Activated T-cell treated with anti-CD3 and anti-CD28 coated beads, Interleukin-2, amount 50 U/mL, for 72 hours (primary cell): ENCODE measurements at regions not wholly inside any gene's neighbourhood (a gene's known extent, or its start where the extent isn't known, plus 50 kb on each side); places are given as distances from the start of the nearest gene placed in this dataset.

ENCODE experiments used
- ATAC-seq, 2 donors: fragments of 150-1000 bp; cut with Tn5 transposase; replicated peaks in 1 of 2; 2 replicates each; pipeline ENCODE4 v1.10.0; 2021; ENCODE audit warnings: moderate library complexity in 2 of 2, mild to moderate bottlenecking in 1 of 2
- DNase-seq, 2 donors: peaks; one replicate each; pipeline ENCODE4 v3.0.0; 2021 to 2022; ENCODE audit warnings: mixed read lengths in 1 of 2
- H3K27ac Mint-ChIP-seq: one replicate; pipeline ENCODE4 v1.8.0; 2022; ENCODE audit warnings: mild to moderate bottlenecking, moderate library complexity, mixed read lengths
- H3K27me3 Mint-ChIP-seq: one replicate; pipeline ENCODE4 v1.8.0; 2022; ENCODE audit warnings: low read depth, mixed read lengths
- H3K36me3 Mint-ChIP-seq, 2 donors: one replicate each; pipeline ENCODE4 v1.8.0; 2022; ENCODE audit warnings: mixed read lengths in 2 of 2, mild to moderate bottlenecking in 1 of 2; ENCODE audit not compliant: insufficient read depth in 2 of 2
- H3K4me1 Mint-ChIP-seq: one replicate; pipeline ENCODE4 v1.8.0; 2022; ENCODE audit warnings: low read depth, mixed read lengths
- H3K4me3 Mint-ChIP-seq, 2 donors: one replicate each; pipeline ENCODE4 v1.8.0; 2022; ENCODE audit warnings: mild to moderate bottlenecking in 2 of 2, mixed read lengths in 2 of 2, moderate library complexity in 2 of 2
- H3K9me3 Mint-ChIP-seq, 2 donors: one replicate each; pipeline ENCODE4 v1.8.0; 2022; ENCODE audit warnings: mixed read lengths in 2 of 2

DNA sequence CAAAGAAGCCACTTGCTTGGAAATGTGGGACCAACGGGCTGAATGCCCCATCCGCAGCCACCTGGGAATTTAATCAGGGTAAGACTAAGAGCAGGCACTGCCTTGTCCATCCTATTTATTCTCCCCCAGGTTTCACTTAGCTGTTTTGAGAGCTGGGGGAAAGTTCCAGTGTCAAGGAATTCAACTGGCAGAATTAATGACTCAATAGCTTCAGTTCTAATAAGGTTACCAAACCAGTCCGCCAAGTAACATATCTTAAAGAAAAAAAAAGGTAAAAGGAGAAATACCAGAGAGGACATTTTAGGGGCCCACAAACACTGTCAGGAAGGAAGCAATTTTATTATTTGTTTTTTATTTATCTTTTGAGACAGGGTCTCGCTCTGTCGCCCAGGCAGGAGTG is 157.6 kb upstream of the SOD1 start:
- Mint-ChIP-seq H3K27ac (no peak overlapping the region), H3K4me1 (peaks cover 7% of the 10 kb centered on the region), H3K27me3 (peaks cover 5% of the 10 kb centered on the region), H3K36me3 (no peaks in the 10 kb centered on the region), H3K9me3 (no peaks in the 10 kb centered on the region), H3K4me3 (no peak overlapping the region)
- DNase-seq (no peak), ATAC-seq (no peak)

DNA sequence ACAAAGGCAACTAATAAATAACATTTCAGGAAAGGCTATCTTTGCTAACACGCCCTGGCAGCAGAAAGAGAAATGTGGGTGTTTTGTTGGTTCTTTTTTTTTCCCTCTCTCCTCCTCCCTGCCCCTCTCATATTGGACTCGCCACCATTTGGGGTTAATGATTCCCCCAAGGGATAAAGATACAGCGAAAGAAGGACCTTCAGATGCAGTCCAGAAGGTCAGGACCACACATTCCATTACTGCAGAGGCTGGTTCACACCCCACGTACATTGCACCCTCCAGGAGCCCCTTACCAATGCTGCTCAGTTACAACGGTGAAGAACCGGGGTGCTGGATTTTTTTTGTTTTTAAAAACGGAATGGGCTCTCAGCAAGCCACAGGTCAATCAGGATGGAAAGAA is 156.9 kb upstream of the TIAM1 start:
- peaks cover 5% of the 10 kb centered on the region for H3K27me3 Mint-ChIP-seq
- H3K36me3 Mint-ChIP-seq = no peaks in the 10 kb centered on the region
- H3K4me3 Mint-ChIP-seq = no peak overlapping the region
- DNase-seq (no peak), ATAC-seq (no peak)
- H3K27ac Mint-ChIP-seq = no peak overlapping the region
- H3K9me3 Mint-ChIP-seq = no peaks in the 10 kb centered on the region
- H3K4me1 Mint-ChIP-seq = peaks cover under 1% of the 10 kb centered on the region

DNA sequence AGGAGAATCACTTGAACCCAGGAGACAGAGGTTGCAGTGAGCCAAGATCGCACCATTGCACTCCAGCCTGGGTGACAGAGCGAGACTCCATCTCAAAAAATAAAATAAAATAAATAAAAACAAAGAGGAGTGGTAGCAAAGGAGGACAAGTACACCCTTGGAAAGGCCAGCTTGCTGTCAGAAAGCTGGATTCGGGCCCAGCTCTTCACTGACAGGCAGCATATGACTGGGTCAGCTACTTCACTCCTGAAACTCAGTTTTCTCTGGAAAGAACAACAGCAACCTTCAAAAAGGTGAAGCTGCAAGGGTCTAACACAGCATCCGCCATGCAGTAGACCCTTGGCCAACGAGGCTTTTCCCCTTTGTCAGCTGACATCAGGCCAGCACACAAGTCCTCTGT is 156.0 kb upstream of the TIAM1 start:
- Mint-ChIP-seq H3K36me3 (no peaks in the 10 kb centered on the region), H3K4me3 (no peak overlapping the region), H3K27me3 (peaks cover 4% of the 10 kb centered on the region), H3K9me3 (no peaks in the 10 kb centered on the region), H3K27ac (no peak overlapping the region), H3K4me1 (no peaks in the 10 kb centered on the region)
- DNase-seq = no peak
- no peak for ATAC-seq

DNA sequence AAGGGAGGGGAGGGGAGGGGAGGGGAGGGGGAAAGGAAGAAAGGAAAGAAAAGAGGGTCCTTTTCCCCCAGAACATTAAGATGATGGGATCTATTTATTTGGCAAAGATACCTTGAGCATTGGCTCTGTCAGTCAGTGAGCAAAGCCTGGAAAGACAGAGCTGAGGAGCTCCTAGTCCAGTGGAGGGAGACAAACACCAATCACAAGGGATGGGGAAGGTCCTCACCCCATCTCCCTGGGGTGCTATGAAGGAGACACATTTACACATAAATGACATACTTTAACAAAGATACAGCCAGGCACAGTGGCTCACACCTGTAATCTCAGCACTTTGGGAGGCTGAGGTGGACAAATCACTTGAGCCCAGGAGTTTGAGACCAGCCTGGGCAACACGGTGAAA is 154.9 kb upstream of the TIAM1 start:
- DNase-seq (no peak), ATAC-seq (no peak)
- Mint-ChIP-seq H3K27ac (no peak overlapping the region), H3K9me3 (no peaks in the 10 kb centered on the region), H3K36me3 (no peaks in the 10 kb centered on the region), H3K4me1 (no peaks in the 10 kb centered on the region), H3K4me3 (no peak overlapping the region), H3K27me3 (no peaks in the 10 kb centered on the region)

DNA sequence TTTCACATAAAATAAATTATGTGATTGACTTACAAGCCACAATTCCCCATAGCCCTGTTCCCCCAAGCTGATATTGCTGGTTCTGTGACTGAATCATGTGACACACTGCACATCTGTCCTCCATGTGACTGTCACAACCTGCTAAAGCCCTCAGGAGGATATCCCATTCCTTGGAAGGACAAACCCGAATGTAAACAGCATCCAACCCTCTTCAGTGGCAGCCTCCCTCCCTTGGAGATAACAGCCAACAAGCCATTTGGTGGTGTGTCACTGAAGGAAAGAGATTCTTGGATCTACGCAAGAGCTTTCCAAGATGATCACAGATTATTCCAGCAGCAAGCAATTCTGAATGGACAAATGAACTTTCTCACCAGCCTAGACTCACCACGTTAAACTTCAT is 153.9 kb upstream of the TIAM1 start:
- Mint-ChIP-seq H3K4me1 (no peaks in the 10 kb centered on the region), H3K27ac (no peak overlapping the region), H3K27me3 (no peaks in the 10 kb centered on the region), H3K4me3 (no peak overlapping the region), H3K9me3 (no peaks in the 10 kb centered on the region), H3K36me3 (no peaks in the 10 kb centered on the region)
- no peak for DNase-seq
- ATAC-seq = no peak

DNA sequence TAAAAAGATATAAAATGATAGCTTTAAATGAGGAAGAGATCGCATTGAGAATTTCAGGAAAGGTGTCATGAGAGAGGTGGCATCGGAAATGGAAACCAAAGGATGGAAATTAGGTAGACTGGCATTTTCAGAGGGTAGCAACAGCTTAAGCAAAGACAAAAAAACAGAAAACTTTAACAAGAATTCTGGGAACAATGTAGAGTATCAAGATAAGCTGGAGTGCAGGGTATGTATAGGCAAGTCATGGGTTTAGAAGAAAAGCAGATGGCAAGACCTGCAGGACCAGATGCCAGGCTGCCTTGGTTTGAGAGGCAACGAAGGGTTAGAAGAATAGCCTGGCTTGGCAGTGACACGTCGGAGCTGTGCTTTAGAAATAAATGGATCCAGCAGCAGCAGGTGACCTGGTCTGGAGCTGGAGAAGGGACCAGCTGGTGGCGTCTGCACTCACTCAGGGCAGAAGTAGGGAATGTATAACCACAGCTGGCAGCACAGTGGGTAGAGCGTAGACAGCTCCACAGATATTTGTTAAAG is 149.4 kb upstream of the TIAM1 start:
- H3K4me3 Mint-ChIP-seq = no peak overlapping the region
- H3K9me3 Mint-ChIP-seq = no peaks in the 10 kb centered on the region
- no peaks in the 10 kb centered on the region for H3K4me1 Mint-ChIP-seq
- no peaks in the 10 kb centered on the region for H3K36me3 Mint-ChIP-seq
- DNase-seq (no peak), ATAC-seq (no peak)
- no peak overlapping the region for H3K27ac Mint-ChIP-seq
- H3K27me3 Mint-ChIP-seq = no peaks in the 10 kb centered on the region

DNA sequence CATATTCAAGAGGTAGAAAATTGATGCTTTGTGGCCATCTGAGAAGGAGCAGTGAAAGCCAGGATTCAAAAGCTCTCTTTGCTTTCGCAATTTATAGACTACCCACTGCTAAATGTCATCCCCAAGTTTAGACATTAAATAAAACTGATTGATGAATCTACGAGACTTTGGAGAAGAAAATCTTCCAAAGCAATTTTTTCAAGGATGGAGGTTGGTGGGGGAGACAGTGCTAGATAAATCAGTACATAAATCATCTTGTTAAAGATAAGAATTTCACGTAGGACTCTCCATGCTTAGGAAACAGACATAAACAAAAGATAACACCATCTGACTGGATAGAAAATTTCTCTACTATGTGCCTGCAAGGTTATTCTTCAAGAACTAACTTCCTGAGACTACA is 147.6 kb upstream of the TIAM1 start:
- H3K36me3 Mint-ChIP-seq = no peaks in the 10 kb centered on the region
- no peak overlapping the region for H3K4me3 Mint-ChIP-seq
- DNase-seq = no peak
- no peak for ATAC-seq
- H3K4me1 Mint-ChIP-seq = no peaks in the 10 kb centered on the region
- no peak overlapping the region for H3K27ac Mint-ChIP-seq
- no peaks in the 10 kb centered on the region for H3K9me3 Mint-ChIP-seq
- H3K27me3 Mint-ChIP-seq = no peaks in the 10 kb centered on the region

DNA sequence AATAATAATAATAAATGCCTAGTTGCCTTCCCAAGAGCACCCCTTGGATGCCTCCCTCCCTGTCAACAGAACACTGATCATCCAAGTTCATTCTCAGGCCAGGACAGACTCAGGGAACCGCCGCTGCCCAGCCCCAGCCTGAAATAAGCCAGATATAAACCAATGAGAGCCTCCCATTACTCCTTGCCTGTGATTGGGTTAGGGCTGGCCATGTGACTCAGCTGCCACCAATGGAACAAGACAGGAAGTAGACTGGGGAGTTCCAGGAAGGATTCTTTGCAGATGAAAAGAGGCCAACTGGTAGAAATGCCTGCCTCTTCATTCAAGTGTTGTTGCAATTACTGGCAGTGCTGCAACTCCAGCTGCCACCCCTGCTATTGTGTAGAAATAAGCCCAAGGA is 146.4 kb upstream of the TIAM1 start:
- Mint-ChIP-seq H3K27ac (no peak overlapping the region), H3K36me3 (no peaks in the 10 kb centered on the region), H3K4me1 (no peaks in the 10 kb centered on the region), H3K9me3 (peaks cover 0 to 3% of the 10 kb centered on the region in 2 donors), H3K27me3 (no peaks in the 10 kb centered on the region), H3K4me3 (no peak overlapping the region)
- ATAC-seq = no peak
- DNase-seq = no peak

DNA sequence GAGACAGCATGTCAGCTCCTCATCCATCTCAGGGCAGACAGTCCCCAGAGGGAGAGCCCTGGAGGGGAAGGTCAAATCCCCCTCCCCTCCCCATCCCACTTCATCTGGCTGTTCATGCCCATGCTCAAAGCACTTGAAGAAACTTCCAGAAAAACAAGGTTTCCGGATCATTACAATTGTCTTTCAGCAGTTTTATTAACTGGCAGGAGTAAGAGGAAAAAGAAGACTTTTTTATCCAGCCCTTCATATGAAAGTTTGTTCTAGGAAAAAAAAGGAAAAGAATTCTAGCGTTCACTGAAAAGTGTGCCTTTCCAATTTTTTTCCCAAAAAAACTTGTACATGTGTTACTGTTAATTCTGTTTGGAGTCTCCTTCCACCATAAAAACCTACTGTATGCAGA is 145.7 kb upstream of the TIAM1 start:
- Mint-ChIP-seq H3K4me3 (no peak overlapping the region), H3K4me1 (no peaks in the 10 kb centered on the region), H3K9me3 (peaks cover 3 to 6% of the 10 kb centered on the region in 2 donors), H3K27me3 (no peaks in the 10 kb centered on the region), H3K36me3 (peaks cover 0 to 3% of the 10 kb centered on the region in 2 donors), H3K27ac (no peak overlapping the region)
- DNase-seq (no peak), ATAC-seq (no peak)

DNA sequence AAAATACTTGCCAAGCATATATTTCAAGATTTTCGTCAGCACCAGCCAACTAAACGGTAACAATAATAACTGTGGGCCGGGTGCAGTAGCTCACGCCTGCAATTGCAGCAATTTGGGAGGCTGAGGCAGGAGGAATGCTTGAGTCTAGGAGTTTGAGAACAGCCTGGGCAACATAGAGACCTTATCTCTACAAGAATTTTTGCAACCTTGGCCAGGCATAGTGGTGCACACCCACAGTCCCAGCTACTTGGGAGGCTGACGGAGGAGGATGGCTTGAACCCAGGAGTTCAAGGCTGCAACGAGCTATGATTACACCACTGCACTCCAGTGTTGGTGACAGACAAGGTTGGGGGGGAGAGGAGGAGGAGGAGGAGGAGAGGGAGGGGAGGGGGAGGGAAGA is 145.0 kb upstream of the TIAM1 start:
- DNase-seq (no peak), ATAC-seq (no peak)
- H3K4me1 Mint-ChIP-seq = no peaks in the 10 kb centered on the region
- peaks cover 0 to 4% of the 10 kb centered on the region in 2 donors for H3K36me3 Mint-ChIP-seq
- no peak overlapping the region for H3K4me3 Mint-ChIP-seq
- H3K9me3 Mint-ChIP-seq = peaks cover 4 to 6% of the 10 kb centered on the region in 2 donors
- no peak overlapping the region for H3K27ac Mint-ChIP-seq
- no peaks in the 10 kb centered on the region for H3K27me3 Mint-ChIP-seq

DNA sequence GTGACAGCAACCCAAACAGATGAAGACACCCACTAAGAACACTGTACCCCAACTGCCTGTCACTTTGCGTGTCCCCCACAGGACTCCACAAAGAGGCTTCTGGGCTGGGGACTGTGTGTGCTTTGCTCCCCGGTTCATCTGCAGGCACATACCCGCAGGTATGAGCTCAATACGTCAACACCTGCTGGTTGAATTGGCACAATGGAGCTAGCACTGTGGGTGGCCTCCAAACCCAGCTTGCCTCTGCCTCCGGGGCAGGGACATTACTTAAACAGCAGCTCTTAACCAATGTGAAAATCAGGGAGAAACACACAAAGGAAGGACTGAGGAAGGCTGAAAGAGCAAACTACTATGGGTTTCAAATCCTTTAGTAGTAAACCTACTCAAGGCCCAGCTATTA is 140.2 kb upstream of the TIAM1 start:
- Mint-ChIP-seq H3K4me1 (no peaks in the 10 kb centered on the region), H3K36me3 (peaks cover 11% of the 10 kb centered on the region in 2 donors), H3K9me3 (peaks cover 8 to 16% of the 10 kb centered on the region in 2 donors), H3K27ac (no peak overlapping the region), H3K27me3 (no peaks in the 10 kb centered on the region), H3K4me3 (no peak overlapping the region)
- no peak for DNase-seq
- no peak for ATAC-seq

DNA sequence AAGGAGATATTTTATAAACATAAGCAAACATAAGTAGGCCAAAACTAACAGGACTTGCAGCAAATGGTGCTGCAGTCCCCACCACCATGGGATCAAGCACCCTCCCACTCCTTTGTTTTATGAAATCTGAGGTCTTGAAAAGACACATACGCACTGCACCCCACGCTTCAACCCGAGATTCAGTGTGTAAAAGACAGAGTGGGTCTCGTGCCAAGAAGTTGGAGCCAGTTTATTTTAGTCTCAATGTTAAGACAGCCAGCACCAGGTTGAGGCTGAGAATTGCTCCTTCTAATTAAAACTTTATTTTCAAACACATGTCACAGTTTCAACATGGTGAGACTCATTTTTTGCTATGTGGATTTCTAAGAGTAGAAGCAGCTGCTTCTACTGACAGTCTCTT is 139.1 kb upstream of the TIAM1 start:
- Mint-ChIP-seq H3K9me3 (peaks cover 8 to 16% of the 10 kb centered on the region in 2 donors), H3K4me1 (no peaks in the 10 kb centered on the region), H3K36me3 (peaks cover 11% of the 10 kb centered on the region in 2 donors), H3K4me3 (no peak overlapping the region), H3K27me3 (no peaks in the 10 kb centered on the region), H3K27ac (no peak overlapping the region)
- ATAC-seq (no peak), DNase-seq (no peak)

DNA sequence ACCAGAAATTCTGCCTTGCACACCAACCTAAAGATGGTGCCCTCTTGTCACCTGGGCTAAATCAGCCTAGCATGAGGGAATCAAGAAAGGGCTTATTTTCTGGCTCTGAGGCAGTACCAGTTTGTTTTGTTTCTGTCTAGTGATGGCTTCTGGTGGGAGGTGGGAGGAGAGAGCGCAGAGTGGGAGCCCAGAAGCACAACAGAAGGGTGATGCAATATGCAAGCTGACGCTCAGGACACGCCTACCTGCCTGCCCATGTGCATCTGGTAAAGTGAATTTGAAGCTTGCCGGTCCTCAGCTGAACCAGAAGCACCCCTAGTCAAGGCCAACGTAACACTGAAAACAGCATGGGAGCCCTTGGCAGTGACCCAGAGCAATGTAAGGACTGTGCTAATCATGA is 138.4 kb upstream of the TIAM1 start:
- H3K4me1 Mint-ChIP-seq = no peaks in the 10 kb centered on the region
- H3K27ac Mint-ChIP-seq = no peak overlapping the region
- no peaks in the 10 kb centered on the region for H3K27me3 Mint-ChIP-seq
- ATAC-seq (no peak), DNase-seq (no peak)
- H3K4me3 Mint-ChIP-seq = no peak overlapping the region
- peaks cover 11% of the 10 kb centered on the region in 2 donors for H3K36me3 Mint-ChIP-seq
- peaks cover 8 to 16% of the 10 kb centered on the region in 2 donors for H3K9me3 Mint-ChIP-seq

DNA sequence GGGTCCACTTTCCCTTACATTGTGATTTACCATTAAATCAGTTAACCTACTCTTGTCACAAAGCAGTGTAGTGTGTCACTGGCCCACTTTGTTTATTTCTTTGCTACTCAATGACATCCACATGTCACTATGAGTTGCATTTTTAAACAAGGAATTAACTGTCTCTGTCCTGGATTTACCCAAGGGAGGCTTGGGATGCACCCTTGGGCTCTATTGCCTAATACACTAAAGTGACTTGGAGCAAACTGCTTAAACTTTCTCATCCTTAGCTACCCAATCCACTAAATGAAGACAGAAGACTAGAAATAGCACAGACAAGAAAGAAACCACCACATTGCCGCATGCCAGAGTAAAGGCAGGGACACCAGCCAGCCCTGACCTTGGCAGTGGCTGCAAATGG is 136.2 kb upstream of the TIAM1 start:
- Mint-ChIP-seq H3K27me3 (no peaks in the 10 kb centered on the region), H3K27ac (no peak overlapping the region), H3K4me1 (no peaks in the 10 kb centered on the region), H3K4me3 (no peak overlapping the region), H3K9me3 (peaks cover 8 to 12% of the 10 kb centered on the region in 2 donors), H3K36me3 (peaks cover 11% of the 10 kb centered on the region in 2 donors)
- ATAC-seq = no peak
- DNase-seq = no peak
